SJSA1 (cell line): ENCODE measurements at regions not wholly inside any gene's neighbourhood (a gene's known extent, or its start where the extent isn't known, plus 50 kb on each side); places are given as distances from the start of the nearest gene placed in this dataset.

Experiments
- DNase-seq, 2 experiments: peaks; one replicate each; pipeline ENCODE4 v3.0.0-alpha.2; 2015 to 2020; ENCODE audit warnings: low spot score in 2 of 2, low read depth in 1 of 2
- H3K27ac ChIP-seq: fragments of 250-450 bp; sonication (Bioruptor Pico); 2 replicates; pipeline ENCODE4 v1.5.1; 2020; ENCODE audit warnings: mild to moderate bottlenecking, moderate library complexity
- H3K27me3 ChIP-seq: fragments of 250-450 bp; sonication (Bioruptor Pico); replicated peaks from 2 replicates; pipeline ENCODE4 v1.5.1; 2020; ENCODE audit warnings: mild to moderate bottlenecking, moderate library complexity
- H3K36me3 ChIP-seq: fragments of 250-450 bp; sonication (Bioruptor Pico); 2 replicates; pipeline ENCODE4 v1.5.1; 2020; ENCODE audit warnings: mild to moderate bottlenecking
- H3K4me1 ChIP-seq: fragments of 250-450 bp; sonication (Bioruptor Pico); replicated peaks from 2 replicates; pipeline ENCODE4 v1.6.1; 2021; ENCODE audit warnings: mild to moderate bottlenecking
- H3K4me3 ChIP-seq: fragments of 250-450 bp; sonication (Bioruptor Pico); 2 replicates; pipeline ENCODE4 v1.5.1; 2020; ENCODE audit warnings: mild to moderate bottlenecking
- H3K9me3 ChIP-seq: fragments of 250-450 bp; sonication (Bioruptor Pico); replicated peaks from 2 replicates; pipeline ENCODE4 v1.5.1; 2020; ENCODE audit warnings: mild to moderate bottlenecking

DNA sequence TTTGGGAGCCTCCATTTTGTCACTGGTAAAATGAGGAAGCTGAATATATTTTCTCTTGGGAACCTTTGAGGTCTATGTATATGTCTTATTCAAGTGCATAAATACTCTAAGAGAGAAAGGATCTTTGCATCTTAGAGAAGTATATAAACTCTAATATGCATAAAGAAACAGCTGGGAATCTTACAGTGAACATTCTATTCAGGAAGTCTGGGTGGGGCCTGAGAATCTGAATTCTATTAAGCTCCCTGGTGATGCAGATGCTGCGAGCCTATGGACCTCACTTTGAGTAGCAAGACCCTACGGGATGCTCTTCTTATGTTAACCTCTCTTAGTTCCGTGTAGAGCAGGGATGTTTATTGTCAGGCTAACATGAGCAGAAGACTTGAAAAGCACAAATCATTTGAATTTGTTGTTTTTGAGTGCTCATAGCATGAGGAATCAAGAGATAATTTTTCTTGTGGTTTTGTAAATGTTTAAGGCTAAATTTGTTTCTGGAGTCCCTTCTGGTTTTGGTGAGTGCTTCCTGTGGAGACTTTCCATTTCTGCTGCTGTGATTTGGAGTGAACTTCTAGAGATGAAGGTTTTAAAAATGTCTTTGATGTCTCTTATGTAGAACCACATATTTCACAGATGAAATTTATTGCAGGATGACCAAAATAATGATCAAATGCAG is 281.2 kb upstream of the JAG1 start:
- no peaks in the 10 kb centered on the region for H3K27me3 ChIP-seq
- no peak overlapping the region for H3K4me3 ChIP-seq
- no peak for DNase-seq
- H3K9me3 ChIP-seq = no peaks in the 10 kb centered on the region
- H3K27ac ChIP-seq = no peak overlapping the region
- H3K4me1 ChIP-seq = no peaks in the 10 kb centered on the region
- H3K36me3 ChIP-seq = no peaks in the 10 kb centered on the region

GRCh38 chr20:10958279-10958678 is 284.5 kb upstream of the JAG1 start:
- DNase-seq = no peak
- no peaks in the 10 kb centered on the region for H3K27me3 ChIP-seq
- no peaks in the 10 kb centered on the region for H3K36me3 ChIP-seq
- peaks cover 6% of the 10 kb centered on the region for H3K4me1 ChIP-seq
- H3K27ac ChIP-seq = no peak overlapping the region
- no peaks in the 10 kb centered on the region for H3K9me3 ChIP-seq
- no peak overlapping the region for H3K4me3 ChIP-seq

- no peak for DNase-seq
- Histone ChIP-seq H3K36me3 (no peaks in the 10 kb centered on the region), H3K27ac (no peak overlapping the region), H3K4me1 (peaks cover 6% of the 10 kb centered on the region), H3K27me3 (no peaks in the 10 kb centered on the region), H3K9me3 (no peaks in the 10 kb centered on the region), H3K4me3 (no peak overlapping the region)
Measured at GRCh38 chr20:10960416-10960815, 286.6 kb upstream of the JAG1 start.

- H3K27me3 ChIP-seq = no peaks in the 10 kb centered on the region
- DNase-seq = peak in 1 of 2 experiments; percentile 9
- H3K27ac ChIP-seq = no peak overlapping the region
- H3K36me3 ChIP-seq = no peaks in the 10 kb centered on the region
- H3K4me3 ChIP-seq = no peak overlapping the region
- peaks cover 6% of the 10 kb centered on the region for H3K4me1 ChIP-seq
- no peaks in the 10 kb centered on the region for H3K9me3 ChIP-seq
Measured at GRCh38 chr20:10961651-10962288, 288.0 kb upstream of the JAG1 start.

GRCh38 chr20:10962937-10963336 is 289.1 kb upstream of the JAG1 start:
- DNase-seq = no peak
- peaks cover 6% of the 10 kb centered on the region for H3K4me1 ChIP-seq
- H3K36me3 ChIP-seq = no peaks in the 10 kb centered on the region
- H3K4me3 ChIP-seq = no peak overlapping the region
- H3K9me3 ChIP-seq = no peaks in the 10 kb centered on the region
- no peak overlapping the region for H3K27ac ChIP-seq
- no peaks in the 10 kb centered on the region for H3K27me3 ChIP-seq

GRCh38 chr20:10963717-10964266 is 290.0 kb upstream of the JAG1 start:
- no peak overlapping the region for H3K4me3 ChIP-seq
- no peaks in the 10 kb centered on the region for H3K36me3 ChIP-seq
- no peak overlapping the region for H3K27ac ChIP-seq

GRCh38 chr20:10965936-10966470 is 292.2 kb upstream of the JAG1 start:
- Histone ChIP-seq H3K9me3 (no peaks in the 10 kb centered on the region), H3K36me3 (no peaks in the 10 kb centered on the region), H3K27me3 (no peaks in the 10 kb centered on the region), H3K4me3 (no peak overlapping the region), H3K27ac (no peak overlapping the region), H3K4me1 (peaks cover 8% of the 10 kb centered on the region)
- DNase-seq = no peak

More at GRCh38 chr20:10963717-10964266, 290.0 kb upstream of the JAG1 start:
- Histone ChIP-seq H3K4me1 (peaks cover 6% of the 10 kb centered on the region), H3K27me3 (no peaks in the 10 kb centered on the region), H3K9me3 (no peaks in the 10 kb centered on the region)
- DNase-seq = no peak

GRCh38 chr20:10970109-10970508 is 296.3 kb upstream of the JAG1 start:
- Histone ChIP-seq H3K4me3 (no peak overlapping the region), H3K36me3 (no peaks in the 10 kb centered on the region), H3K27me3 (no peaks in the 10 kb centered on the region), H3K27ac (no peak overlapping the region), H3K9me3 (no peaks in the 10 kb centered on the region), H3K4me1 (peaks cover 8% of the 10 kb centered on the region; the same call in 1 of the 2 replicates)
- no peak for DNase-seq

GRCh38 chr20:10971096-10971495 is 297.3 kb upstream of the JAG1 start:
- H3K36me3 ChIP-seq = no peaks in the 10 kb centered on the region
- no peak overlapping the region for H3K4me3 ChIP-seq
- H3K4me1 ChIP-seq = peaks cover 8% of the 10 kb centered on the region; the same call in 1 of the 2 replicates
- no peak for DNase-seq
- no peaks in the 10 kb centered on the region for H3K27me3 ChIP-seq
- no peaks in the 10 kb centered on the region for H3K9me3 ChIP-seq
- no peak overlapping the region for H3K27ac ChIP-seq

- no peak for DNase-seq
- Histone ChIP-seq H3K27me3 (no peaks in the 10 kb centered on the region), H3K4me1 (peaks cover 8% of the 10 kb centered on the region; the same call in 1 of the 2 replicates), H3K9me3 (no peaks in the 10 kb centered on the region), H3K4me3 (no peak overlapping the region), H3K36me3 (no peaks in the 10 kb centered on the region), H3K27ac (no peak overlapping the region)
Measured at GRCh38 chr20:10972219-10972860, 298.5 kb upstream of the JAG1 start.

- Histone ChIP-seq H3K4me1 (peaks cover 4% of the 10 kb centered on the region; the same call in 1 of the 2 replicates), H3K27me3 (no peaks in the 10 kb centered on the region), H3K27ac (no peak overlapping the region), H3K4me3 (no peak overlapping the region), H3K9me3 (no peaks in the 10 kb centered on the region), H3K36me3 (no peaks in the 10 kb centered on the region)
- no peak for DNase-seq
Measured at GRCh38 chr20:10976051-10976450, 302.3 kb upstream of the JAG1 start.

GRCh38 chr20:10978019-10978702 is 304.4 kb upstream of the JAG1 start:
- DNase-seq = no peak
- Histone ChIP-seq H3K36me3 (no peaks in the 10 kb centered on the region), H3K27ac (no peak overlapping the region), H3K9me3 (no peaks in the 10 kb centered on the region), H3K27me3 (no peaks in the 10 kb centered on the region), H3K4me1 (peaks cover 16% of the 10 kb centered on the region), H3K4me3 (no peak overlapping the region)

DNA sequence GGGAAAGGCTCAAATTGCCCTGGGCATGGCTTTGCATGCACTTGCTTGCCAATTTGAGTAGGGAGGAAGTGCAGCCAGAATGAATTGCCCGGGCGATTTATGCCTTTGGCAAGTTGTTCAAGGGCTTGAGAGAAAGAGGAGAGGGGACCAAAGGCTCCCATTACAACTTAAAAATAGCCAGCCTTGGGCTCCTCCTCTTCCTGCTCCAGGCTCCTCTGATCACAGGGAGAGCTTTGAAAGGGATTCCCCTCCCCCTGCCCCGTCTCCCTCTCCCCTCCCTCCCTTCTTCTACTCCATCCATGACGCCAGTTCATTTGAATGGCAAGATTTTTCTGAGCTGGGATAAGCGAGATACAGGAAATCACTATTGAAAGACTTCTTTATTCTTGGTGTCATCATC is 304.9 kb upstream of the JAG1 start:
- Histone ChIP-seq H3K27ac (no peak overlapping the region), H3K4me3 (no peak overlapping the region), H3K9me3 (no peaks in the 10 kb centered on the region), H3K27me3 (no peaks in the 10 kb centered on the region), H3K36me3 (no peaks in the 10 kb centered on the region), H3K4me1 (peaks cover 20% of the 10 kb centered on the region)
- no peak for DNase-seq
